Stimulated activated CD4-positive, alpha-beta T cell treated with anti-CD3 and anti-CD28 coated beads, TNF-alpha, amount 100 ng/mL, for 1 hour (primary cell): ENCODE measurements at regions not wholly inside any gene's neighbourhood (a gene's known extent, or its start where the extent isn't known, plus 50 kb on each side); places are given as distances from the start of the nearest gene placed in this dataset.
"Not testable (repeated sequence)": the region's sequence is repeated elsewhere in the genome, so short reads cannot be mapped to it uniquely, and the experiment has no call there.

Experiments used
- DNase-seq, 3 donors: peaks; one replicate each; pipeline ENCODE4 v3.0.0-alpha.2; 2020; ENCODE audit warnings: low read depth in 3 of 3, low spot score in 1 of 3

DNA sequence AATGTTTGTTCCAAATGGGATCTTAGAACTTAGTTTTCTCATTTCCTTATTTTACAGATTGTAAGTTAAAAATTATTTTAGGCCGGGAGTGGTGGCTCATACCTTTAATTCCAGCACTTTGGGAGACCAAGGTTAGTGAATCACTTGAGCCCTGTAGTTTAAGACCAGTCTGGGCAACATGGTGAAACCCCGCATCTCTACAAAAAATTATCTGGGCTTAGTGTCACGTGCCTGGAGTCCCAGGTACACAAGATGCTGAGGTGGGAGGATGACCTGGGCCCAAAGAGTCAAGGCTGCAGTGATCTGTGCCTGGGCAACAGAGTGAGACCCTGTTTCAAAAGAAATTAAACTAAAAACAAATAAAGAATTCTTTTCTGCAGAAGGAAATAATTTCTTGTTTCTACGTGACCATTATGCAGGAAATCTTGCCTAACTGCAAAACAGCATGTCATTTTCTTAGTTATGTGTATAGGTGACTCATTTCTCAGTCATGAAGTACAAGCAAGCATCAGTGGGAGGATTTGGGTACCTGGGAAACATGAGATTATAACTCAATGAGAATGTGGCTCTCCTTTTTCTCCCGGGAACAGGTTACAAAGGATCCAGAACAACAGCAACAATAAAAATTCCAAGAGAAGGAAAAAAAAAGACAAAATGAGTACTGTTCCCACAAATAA, 375.1 kb upstream of the ST8SIA4 start:
- no peak for DNase-seq

GRCh38 chr5:101271945-101272344, 368.9 kb upstream of the ST8SIA4 start:
- no peak for DNase-seq

DNA sequence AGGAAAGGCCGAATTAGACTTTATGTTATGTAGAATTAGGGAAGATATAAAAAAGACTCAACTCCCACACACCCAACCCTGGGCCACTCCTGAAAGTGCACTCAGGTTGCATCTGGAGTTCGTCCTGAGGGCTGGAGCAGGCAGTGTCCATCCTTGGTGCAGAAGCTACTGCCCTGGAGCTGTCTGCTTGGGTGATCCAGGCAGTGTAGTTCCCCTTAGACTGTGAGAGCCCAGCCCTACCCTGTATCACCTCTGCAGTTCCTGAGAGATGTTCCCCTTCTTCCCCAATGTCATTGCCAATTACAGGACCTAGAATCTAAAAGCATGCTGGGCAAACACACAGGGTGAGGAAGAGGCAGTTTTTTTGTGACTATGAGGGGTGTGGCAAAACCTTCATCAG, 368.3 kb upstream of the ST8SIA4 start:
- no peak for DNase-seq

DNA sequence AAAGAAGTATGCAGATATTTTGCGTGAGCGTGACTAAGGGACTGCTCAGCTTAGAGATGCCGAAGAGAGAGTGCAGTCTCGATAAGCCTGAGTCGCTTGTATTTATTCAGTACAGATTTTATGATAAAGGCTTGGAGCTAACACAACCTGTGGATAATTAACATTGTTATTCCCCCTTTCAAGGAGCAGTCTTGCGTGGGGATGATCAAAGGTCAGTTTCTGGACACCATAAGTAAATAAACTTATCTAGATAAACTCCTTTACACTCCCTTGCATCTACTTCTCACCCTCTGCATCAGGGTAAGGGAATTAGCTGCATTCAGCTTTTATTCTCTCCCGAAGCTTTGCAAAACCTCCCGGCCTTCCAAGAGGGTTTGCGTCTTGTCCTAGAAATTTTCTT, 357.8 kb upstream of the ST8SIA4 start:
- no peak for DNase-seq

DNA sequence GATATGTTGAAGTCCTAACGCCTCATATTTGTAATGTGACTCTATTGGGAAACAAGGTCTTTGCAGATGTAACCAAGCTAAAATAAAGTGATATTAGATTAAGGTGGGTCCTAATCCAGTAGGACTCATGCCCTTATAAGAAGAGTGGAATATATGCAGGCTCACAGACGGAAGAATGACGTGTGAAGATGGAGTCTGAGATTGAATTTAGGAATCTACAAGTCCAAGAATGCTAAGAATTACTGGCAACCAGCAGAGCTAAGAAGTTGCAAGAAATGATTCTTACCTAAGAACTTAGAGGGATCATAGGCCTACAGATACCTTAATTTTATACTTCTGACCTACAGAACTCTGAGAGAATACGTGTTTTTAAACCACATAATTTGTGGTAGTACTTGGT, 350.0 kb upstream of the ST8SIA4 start:
- DNase-seq = no peak

DNA sequence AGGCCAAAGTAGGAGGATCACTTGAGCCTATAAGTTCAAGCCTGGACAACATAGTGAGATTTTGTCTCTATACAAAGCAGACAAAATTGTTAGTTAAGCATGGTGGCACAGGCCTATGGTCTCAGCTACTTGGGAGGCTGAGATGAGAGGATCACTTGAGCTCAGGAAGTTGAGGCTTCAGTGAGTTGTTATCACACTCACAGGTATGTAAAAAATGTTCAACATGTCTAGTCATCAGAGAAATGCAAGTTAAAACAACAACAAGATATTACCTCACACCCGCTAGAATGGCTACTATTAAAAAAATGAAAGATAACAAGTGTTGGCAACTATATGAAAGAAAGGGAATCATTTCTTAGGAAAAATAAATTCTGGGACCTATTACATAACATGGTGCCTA, 341.5 kb upstream of the ST8SIA4 start:
- no peak for DNase-seq

DNA sequence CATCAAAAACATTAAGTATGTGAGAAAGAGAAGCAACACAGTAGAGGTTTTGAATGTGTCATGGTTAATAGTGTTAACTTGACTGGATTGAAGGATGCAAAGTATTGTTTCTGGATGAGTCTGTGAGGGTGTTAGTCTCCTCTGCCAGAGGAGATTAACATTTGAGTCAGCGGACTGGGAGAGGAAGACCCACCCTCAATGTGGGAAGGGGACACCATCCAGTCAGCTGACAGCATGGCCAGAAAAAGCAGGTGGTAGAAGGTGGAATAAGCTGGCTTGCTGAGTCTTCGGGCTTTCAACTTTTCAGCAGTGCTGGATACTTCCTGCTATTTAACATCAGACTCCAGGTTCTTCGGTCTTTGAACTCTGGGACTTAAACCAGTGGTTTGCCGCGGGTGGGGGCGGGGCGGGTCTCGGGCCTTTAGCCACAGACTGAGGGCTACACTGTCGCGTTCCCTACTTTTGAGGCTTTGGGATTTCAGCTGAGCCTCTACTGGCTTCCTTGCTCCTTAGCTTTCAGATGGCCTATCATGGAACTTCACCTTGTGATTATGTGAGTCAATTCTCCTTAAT, 309.9 kb upstream of the ST8SIA4 start:
- DNase-seq = no peak

DNA sequence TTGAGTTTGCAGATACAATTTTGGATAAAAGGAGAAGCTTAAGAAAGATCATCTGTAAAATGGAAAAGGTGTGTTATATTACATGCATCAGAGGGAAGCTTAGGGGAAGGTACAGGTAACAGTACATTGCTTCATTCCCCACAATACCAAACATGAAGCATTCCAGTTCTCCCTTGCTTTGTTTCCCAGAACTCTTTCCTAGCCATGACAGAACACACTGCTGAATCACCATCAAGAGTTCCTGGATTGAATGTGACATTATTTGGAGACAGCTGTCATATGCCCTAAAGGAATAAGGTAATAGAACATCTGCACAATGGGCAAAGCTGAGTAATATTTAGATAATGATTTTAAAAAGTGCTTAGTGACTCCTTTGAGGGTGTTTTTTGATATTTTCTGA, 303.5 kb upstream of the ST8SIA4 start:
- DNase-seq = no peak

GRCh38 chr5:101205065-101205464, 302.0 kb upstream of the ST8SIA4 start:
- DNase-seq = not testable (repeated sequence)

DNA sequence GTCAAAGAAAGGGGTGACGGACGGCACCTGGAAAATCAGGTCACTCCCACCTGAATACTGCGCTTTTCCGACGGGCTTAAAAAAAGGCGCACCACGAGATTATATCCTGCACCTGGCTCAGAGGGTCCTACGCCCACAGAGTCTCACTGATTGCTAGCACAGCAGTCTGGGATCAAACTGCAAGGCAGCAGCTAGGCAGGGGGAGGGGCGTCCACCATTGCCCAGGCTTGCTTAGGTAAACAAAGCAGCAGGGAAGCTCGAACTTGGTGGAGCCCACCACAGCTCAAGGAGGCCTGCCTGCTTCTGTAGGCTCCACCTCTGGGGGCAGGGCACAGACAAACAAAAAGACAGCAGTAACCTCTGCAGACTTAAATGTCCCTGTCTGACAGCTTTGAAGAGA, 277.3 kb upstream of the ST8SIA4 start:
- DNase-seq = not testable (repeated sequence)

DNA sequence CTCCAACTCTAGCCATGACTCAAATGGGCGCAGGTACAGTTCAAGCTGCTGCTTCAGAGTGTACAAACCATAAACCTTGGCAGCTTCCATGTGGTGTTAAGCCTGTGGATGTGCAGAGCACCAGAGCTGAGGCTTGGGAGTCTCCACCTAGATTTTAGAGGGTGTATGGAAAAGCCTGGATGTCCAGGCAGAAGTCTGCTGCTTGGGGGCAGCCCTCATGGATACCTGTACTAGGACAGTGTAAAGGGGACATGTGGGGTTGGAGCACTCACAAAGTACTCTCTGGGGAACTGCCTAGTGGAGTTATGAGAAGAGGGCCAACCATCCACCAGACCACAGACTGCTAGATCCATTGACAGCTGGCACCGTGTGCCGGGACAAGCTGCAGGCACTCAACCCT, 273.5 kb upstream of the ST8SIA4 start:
- DNase-seq = no peak

DNA sequence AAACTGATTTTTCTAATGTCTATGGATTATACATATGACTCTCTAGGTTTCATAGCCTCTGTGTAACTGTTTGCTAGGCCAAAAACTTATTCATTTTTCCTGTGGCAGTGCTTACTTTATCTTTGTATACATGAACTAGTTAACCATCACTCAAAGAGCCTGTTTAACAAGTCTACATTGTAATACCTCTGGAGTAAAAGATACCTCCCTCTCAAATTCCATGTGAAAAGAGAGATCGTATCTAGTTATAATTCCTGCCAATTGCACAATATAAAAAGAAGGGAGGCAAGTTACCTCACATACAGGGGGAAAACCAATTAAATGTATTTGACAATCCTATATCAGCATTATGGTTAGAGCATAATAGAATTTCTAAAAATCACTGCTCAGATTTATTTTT, 271.9 kb upstream of the ST8SIA4 start:
- no peak for DNase-seq

GRCh38 chr5:101163088-101163487, 260.0 kb upstream of the ST8SIA4 start:
- DNase-seq = no peak

- DNase-seq = no peak
These were observed 256.9 kb upstream of the ST8SIA4 start for GRCh38 chr5:101160002-101160401.

- no peak for DNase-seq
These were observed 255.9 kb upstream of the ST8SIA4 start for GRCh38 chr5:101159006-101159405.

DNA sequence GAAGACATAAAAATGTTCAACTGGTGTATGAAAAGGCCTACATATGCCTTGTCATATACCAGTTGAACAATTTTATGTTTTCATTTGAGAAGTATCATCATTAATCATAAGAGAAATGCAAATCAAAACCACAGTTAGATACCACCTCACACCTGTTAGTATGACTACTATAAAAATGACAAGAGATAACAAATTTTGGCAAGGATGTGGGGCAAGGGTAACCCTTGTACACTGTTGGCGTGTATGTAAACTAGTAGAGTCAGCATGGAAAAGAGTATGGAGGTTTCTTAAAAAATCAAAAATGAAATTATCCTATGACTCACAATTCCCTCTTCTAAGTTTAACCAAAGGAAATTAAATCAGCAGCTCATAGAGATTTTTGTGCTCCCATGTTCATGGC, 250.4 kb upstream of the ST8SIA4 start:
- no peak for DNase-seq

DNA sequence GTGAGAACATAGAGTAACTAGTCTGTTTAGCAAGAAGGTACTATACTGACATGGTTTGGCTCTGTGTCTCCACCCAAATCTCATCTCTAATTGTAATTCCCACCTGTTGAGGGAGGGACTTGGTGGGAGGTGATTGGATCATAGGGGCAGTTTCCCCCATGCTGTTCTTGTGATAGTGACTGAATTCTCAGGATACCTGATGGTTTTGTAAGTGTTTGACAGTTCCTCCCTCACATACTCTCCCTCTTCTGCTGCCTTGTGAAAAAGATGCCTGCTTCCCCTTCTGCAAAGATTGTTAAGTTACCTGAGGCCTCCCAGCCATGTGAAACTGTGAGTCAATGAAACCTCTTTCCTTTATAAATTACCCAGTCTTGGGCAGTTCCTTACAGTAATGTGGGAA, 240.4 kb upstream of the ST8SIA4 start:
- no peak for DNase-seq

DNA sequence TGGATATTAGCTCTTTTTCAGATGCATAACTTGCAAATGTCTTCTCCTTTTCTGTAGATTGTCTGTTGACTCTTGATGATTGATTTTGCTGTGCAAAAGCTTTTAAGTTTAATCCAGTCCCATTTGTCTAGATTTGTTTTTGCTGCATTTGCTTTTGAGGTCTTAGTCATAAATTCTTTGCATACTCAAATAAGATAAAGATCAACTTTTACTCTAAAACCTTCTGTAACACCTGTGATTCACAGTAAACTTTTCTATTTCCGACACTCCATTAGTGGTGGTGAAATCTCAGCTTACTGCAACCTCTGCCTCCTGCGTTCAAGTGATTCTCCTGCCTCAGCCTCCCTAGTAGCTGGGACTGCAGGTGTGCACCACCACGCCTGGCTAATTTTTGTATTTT, 239.0 kb upstream of the ST8SIA4 start:
- DNase-seq = no peak

- DNase-seq = no peak
These were observed 233.4 kb upstream of the ST8SIA4 start for GRCh38 chr5:101136454-101136853.

- no peak for DNase-seq
These were observed 220.3 kb upstream of the ST8SIA4 start for GRCh38 chr5:101123363-101123762.

GRCh38 chr5:101112645-101113044, 209.6 kb upstream of the ST8SIA4 start:
- DNase-seq = no peak

DNA sequence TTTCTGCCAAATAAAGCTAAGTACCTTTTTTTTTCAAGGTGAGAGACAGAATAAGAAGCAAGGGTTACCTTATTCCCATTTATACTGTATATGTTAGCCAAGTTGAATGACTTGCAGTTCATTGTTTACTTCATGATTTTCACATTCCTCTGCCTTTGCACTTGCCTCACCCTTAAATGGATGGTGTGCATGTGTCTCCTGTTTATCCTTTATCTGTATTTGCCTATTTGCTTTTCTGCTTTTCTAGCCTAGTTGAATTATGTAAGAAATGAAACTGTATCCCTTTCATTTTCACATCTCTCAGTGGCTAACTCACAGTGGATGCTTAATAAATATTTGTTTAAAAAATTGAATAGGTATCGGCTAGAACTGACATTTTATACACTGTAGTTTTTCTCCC, 200.8 kb upstream of the ST8SIA4 start:
- DNase-seq = no peak

DNA sequence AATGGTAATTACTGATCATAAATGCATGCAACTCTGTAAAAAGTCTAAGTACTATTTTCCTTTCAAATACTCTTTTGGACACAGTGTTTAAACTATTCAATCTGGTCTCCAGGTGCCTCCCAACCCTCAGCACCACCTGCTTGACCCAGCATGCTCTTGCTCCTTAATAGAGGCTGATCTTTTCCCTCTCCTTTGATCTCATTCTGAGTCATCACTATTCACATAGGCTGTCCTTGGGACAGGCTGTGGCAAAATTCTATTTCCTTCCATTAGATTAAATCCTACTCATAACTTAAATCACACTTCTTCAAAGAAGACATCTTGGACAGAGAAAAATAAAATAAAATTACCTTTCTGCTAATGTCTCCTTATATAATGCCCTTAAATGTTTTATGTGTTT, 199.4 kb upstream of the ST8SIA4 start:
- no peak for DNase-seq
